ENCODE measurements at regions not wholly inside any gene's neighbourhood (a gene's known extent, or its start where the extent isn't known, plus 50 kb on each side); places are given as distances from the start of the nearest gene placed in this dataset.

- TF ChIP-seq CTCF (IDR thresholded peaks at IDR 0.05): no peak
- no peak for TF ChIP-seq POLR2A (IDR thresholded peaks at IDR 0.05)
Measured at GRCh38 chr16:48904333-48904732, 294.4 kb upstream of the N4BP1 start.

Measured in suprapubic skin (tissue), 3 donors.